GM19035 (cell line): ENCODE measurements at regions not wholly inside any gene's neighbourhood (a gene's known extent, or its start where the extent isn't known, plus 50 kb on each side); places are given as distances from the start of the nearest gene placed in this dataset.
"Not testable (repeated sequence)": the region's sequence is repeated elsewhere in the genome, so short reads cannot be mapped to it uniquely, and the experiment has no call there.

Experiments
- ATAC-seq: cut with Tn5 transposase; IDR thresholded peaks from one replicate; pipeline ENCODE4 v1.9.1; 2021; ENCODE audit not compliant: unreplicated experiment

GRCh38 chr1:233473549-233474204 is 140.2 kb upstream of the KCNK1 start:
- no peak for ATAC-seq

GRCh38 chr1:233477359-233477758 is 136.5 kb upstream of the KCNK1 start:
- ATAC-seq: no peak

- no peak for ATAC-seq
Observed at GRCh38 chr1:233478611-233479010, 135.3 kb upstream of the KCNK1 start.

GRCh38 chr1:233479110-233479890 is 134.6 kb upstream of the KCNK1 start:
- ATAC-seq: no peak

DNA sequence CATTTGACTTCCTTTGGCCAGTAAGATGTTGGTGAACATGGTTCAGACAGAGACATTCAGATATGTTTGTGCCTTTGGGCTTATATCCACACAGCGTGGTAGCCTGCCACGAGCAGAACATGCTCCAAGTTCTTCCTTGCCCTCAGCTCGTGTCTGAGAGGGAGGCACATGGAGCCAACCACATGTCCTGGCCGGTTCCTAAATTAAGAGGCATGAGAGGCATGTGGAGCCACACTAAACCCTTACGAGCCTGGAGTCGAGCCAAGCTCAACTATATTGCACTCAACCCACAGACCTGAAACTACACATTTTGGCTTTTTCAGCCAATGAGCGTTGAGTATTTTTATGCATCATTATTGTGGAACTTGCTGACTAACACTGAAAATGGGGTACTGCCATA is 133.7 kb upstream of the KCNK1 start:
- no peak for ATAC-seq

GRCh38 chr1:233482388-233482787 is 131.5 kb upstream of the KCNK1 start:
- ATAC-seq: no peak

- ATAC-seq: no peak
Observed at GRCh38 chr1:233485385-233485784, 128.5 kb upstream of the KCNK1 start.

- no peak for ATAC-seq
Observed at GRCh38 chr1:233485809-233486398, 128.0 kb upstream of the KCNK1 start.

GRCh38 chr1:233487408-233487807 is 126.5 kb upstream of the KCNK1 start:
- no peak for ATAC-seq

DNA sequence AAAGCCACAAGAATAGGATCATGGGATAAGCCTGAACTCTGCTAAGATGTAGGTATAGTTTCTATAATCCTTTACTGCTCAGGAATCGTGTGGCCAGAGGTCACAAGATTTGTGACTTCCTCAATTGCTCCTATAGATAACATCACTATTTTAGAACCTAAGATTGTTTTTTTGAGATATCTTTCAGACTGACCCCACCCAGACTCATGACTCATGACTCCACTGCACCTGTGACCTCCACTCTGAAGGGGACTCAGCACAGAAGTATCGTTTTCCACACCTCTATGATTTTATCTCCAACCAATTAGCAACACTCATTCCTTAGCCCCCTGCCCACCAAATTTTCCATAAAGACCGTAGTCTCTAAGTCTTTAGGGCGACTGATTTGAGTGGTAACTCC is 124.5 kb upstream of the KCNK1 start:
- no peak for ATAC-seq

DNA sequence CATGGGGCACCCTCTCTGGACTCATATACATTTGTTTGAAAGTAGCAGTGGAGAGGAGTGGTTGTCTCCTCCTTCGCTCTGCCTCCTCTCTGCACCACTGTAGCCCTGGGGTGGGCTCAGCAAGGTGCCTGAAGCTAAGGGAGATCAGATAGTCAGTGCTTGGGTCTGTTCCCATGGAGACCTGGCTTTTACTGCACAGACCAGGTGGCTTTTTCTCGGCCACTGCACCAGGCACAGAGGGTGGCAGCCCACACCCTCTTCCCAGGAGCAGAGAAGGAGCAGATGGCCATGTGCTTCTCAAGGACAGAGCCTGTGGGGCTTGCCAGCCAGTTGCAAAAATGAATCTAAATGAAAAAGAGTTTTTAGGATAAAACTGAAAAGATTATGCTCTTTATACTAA is 123.4 kb upstream of the KCNK1 start:
- ATAC-seq: no peak

DNA sequence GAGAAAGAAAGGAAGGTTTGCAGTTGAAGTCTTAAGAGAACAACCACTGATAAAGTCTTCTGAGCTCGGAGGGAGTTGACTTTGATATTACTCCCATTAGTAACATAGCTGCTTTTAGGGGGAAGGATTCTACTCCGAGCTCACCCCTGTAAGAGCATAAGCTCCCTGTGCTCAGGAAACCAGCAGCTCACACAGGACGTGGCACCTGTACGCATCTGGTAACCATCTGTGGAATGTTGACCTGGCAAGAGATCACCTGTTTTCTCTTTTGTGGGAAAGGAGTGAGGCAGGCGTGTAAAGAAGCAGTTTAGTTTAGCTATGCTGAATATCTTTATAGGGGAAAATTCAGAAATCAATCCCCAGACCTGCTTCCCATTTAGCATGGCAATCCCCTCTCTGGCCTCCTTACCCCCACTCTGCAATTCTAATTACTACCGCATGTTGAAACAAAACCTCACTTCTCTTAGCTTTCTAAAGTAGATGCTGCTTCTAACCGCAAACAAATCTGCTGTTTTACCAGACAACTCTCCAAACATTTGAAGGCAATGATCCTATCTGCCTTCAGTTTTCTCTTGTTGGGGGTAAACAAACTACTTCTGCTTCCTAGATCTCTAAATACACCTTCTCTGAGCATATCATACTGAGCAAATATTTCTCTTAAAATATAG is 121.8 kb upstream of the KCNK1 start:
- ATAC-seq: no peak

GRCh38 chr1:233496993-233497392 is 116.9 kb upstream of the KCNK1 start:
- ATAC-seq: no peak

DNA sequence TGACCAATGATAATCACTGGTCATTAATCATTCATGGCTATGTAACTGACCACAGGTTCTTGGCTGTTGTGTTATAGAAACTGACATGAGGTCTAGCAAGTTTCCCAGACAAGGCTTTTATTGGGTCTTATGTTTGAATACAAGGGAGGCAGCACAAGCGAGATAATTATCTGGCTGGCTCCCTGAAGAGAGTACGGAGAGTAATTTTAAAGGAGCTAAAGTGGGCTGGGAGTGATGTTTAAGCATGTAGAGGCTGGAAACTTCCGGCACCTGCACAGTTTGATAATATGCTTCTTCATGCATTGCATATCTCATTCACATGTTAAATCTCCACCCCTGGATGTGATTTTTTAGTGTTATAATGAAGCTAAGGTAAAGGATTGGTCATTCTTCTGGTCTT is 116.2 kb upstream of the KCNK1 start:
- ATAC-seq: no peak

GRCh38 chr1:233500106-233500505 is 113.8 kb upstream of the KCNK1 start:
- ATAC-seq: no peak

DNA sequence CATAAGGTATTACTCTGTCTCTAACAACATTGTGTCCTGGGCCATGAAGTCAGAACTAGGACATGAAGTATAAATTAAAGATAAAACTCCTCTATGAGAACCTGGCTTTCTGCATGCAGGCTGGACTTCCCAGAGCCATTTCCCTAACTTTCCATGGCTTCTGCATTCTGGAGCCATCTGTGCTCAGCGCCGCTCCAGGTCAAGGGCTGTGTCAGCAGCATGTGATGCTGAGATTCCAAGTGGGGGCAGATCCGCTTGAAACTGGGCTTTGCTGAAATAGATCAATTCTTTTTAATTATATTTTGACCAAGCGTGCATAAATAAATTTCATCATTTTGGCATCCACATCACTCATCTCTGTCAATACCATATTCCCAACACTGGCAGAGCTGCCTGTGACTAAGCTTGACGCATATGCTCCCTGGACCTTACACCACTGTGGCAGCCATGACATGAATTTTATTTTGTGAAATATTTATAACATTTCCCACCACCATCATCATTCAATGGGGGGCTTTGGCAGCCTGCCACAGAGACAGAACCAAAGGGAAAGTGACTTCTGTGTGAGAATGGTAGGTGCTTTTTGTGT is 110.4 kb upstream of the KCNK1 start:
- no peak for ATAC-seq

- ATAC-seq: no peak
Observed at GRCh38 chr1:233505130-233505529, 108.8 kb upstream of the KCNK1 start.

DNA sequence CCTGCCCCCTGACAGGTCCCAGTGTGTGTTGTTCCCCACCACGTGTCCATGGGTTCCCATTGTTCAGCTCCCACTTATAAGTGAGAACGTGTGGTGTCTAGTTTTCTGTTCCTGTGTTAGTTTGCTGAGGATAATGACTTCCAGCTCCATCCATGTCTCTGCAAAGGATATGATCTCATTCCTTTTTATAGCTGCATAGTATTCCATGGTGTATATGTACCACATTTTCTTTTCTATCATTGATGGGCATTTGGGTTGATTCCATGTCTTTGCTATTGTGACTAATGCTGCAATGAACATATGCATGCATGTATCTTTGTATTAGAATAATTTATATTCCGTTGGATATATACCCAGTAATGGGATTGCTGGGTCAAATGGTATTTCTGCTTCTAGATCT is 108.0 kb upstream of the KCNK1 start:
- not testable (repeated sequence) for ATAC-seq

- no peak for ATAC-seq
Observed at GRCh38 chr1:233509526-233509925, 104.4 kb upstream of the KCNK1 start.

DNA sequence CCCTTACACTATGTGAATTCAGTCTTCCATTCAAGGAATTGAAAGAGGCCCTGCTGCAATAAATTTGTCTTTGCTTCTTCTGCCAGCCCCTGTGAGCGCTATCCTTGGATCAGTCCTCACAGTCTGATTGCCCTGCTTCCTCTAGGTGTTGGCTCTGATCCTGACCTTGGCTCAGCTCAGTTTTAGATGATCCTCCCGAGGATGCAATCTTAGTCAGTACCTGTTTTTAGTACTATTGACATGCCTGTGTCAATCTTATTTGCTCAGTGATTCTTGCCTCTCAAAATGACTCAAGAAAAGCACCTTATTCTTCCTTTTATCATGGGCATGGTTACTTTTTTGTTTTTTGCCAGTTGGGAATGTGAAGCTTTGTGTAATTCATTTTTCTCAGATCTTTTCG is 101.4 kb upstream of the KCNK1 start:
- ATAC-seq: no peak

DNA sequence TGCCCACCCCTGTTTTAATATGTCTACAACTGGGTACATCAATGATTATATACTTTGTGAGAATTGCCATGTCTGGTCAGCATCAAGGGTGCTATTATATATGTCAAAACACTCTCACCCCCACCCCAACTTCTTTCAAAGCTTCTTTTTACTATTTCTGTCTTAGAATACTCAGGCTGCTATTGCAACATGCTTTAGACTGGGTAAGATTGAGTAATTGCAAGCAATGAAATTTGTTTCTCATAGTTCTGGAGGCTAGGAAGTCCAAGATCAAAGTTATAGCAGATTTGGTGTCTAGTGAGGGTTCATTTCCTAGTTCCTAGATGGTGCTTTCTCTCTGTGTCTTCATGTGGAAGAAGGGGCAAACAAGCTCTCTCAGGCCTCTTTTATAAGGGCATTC is 100.5 kb upstream of the KCNK1 start:
- no peak for ATAC-seq
